ENCODE measurements at regions not wholly inside any gene's neighbourhood (a gene's known extent, or its start where the extent isn't known, plus 50 kb on each side); places are given as distances from the start of the nearest gene placed in this dataset.

DNA sequence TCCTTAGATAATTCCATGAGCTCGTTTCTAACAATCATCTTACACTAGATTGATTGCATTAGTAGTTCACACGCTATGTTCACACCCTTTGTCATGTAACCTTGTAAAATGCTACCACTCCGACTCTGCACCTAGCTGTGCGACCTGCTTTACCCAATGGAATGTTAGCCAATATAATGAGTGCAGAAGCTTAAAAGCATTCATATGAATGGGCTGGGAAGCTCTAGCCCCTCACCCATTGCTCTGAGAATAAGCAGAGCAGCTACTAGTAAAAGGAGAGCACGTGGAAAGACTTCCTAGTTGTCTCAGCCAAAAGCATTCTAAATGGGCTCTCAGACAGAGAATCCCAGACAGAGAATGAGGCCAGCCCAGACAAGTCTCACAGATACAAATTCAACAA is 410.6 kb upstream of the UBE2E2 start:
- Histone ChIP-seq H3K4me2 (ENCODE audit: low read length) (no peak overlapping the region), H3F3A (ENCODE audit: insufficient read depth, low read length) (no peaks in the 10 kb centered on the region), H3K79me2 (ENCODE audit: insufficient read depth, low read length) (no peaks in the 10 kb centered on the region), H3K4me3 (ENCODE audit: low read depth, low read length, poor library complexity, severe bottlenecking) (no peak overlapping the region), H3K9me2 (ENCODE audit: low read depth, low read length) (no peaks in the 10 kb centered on the region), H3K36me3 (ENCODE audit: insufficient read depth, low read length) (no peaks in the 10 kb centered on the region), H3K9ac (ENCODE audit: low read length) (no peak overlapping the region), H2AFZ (ENCODE audit: low read length) (no peak overlapping the region), H3K27me3 (ENCODE audit: insufficient read depth, low read length) (no peaks in the 10 kb centered on the region), H3K27ac (ENCODE audit: low read depth, low read length, poor library complexity, severe bottlenecking) (no peak overlapping the region), H3K9me3 (ENCODE audit: low read length) (no peaks in the 10 kb centered on the region), H3K4me1 (ENCODE audit: insufficient read depth, low read length, severe bottlenecking) (no peaks in the 10 kb centered on the region), H4K20me1 (ENCODE audit: insufficient read depth, low read length) (no peaks in the 10 kb centered on the region)
- TF ChIP-seq, protein P1, sequence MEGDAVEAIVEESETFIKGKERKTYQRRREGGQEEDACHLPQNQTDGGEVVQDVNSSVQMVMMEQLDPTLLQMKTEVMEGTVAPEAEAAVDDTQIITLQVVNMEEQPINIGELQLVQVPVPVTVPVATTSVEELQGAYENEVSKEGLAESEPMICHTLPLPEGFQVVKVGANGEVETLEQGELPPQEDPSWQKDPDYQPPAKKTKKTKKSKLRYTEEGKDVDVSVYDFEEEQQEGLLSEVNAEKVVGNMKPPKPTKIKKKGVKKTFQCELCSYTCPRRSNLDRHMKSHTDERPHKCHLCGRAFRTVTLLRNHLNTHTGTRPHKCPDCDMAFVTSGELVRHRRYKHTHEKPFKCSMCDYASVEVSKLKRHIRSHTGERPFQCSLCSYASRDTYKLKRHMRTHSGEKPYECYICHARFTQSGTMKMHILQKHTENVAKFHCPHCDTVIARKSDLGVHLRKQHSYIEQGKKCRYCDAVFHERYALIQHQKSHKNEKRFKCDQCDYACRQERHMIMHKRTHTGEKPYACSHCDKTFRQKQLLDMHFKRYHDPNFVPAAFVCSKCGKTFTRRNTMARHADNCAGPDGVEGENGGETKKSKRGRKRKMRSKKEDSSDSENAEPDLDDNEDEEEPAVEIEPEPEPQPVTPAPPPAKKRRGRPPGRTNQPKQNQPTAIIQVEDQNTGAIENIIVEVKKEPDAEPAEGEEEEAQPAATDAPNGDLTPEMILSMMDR (IDR thresholded peaks at IDR 0.05; ENCODE audit: low read length), result no peak
- TF ChIP-seq EZH2 (IDR thresholded peaks at IDR 0.05; ENCODE audit: borderline replicate concordance, low read length), result no peak

DNA sequence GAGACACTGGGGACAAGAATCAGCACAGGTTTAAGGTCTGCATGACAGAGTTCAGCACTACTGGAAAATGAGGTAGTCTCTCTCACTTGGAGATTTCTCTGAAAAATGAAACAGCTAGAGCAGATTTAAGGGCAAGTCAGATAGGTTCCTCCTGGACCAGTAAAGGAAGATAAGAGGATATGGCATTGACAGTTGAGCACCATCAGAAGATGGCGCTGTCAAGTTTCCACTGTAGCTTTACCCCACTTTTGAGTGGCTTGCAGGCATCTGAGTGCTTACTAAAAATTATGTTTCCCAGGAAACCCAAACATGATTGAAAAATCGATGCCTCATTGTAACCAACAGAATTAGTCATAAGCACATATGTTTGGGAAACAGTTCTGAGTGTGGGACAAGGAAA is 407.2 kb upstream of the UBE2E2 start:
- H3K9me3 ChIP-seq (ENCODE audit: low read length), result no peaks in the 10 kb centered on the region
- H3K27me3 ChIP-seq (ENCODE audit: insufficient read depth, low read length), result no peaks in the 10 kb centered on the region
- H3K4me1 ChIP-seq (ENCODE audit: insufficient read depth, low read length, severe bottlenecking), result no peaks in the 10 kb centered on the region
- H3K36me3 ChIP-seq (ENCODE audit: insufficient read depth, low read length), result no peaks in the 10 kb centered on the region
- no peaks in the 10 kb centered on the region for H3K9me2 ChIP-seq (ENCODE audit: low read depth, low read length)
- no peaks in the 10 kb centered on the region for H3F3A ChIP-seq (ENCODE audit: insufficient read depth, low read length)
- H3K9ac ChIP-seq (ENCODE audit: low read length), result no peak overlapping the region
- no peak overlapping the region for H3K4me2 ChIP-seq (ENCODE audit: low read length)
- H3K4me3 ChIP-seq (ENCODE audit: low read depth, low read length, poor library complexity, severe bottlenecking), result no peak overlapping the region
- no peak overlapping the region for H2AFZ ChIP-seq (ENCODE audit: low read length)
- TF ChIP-seq, protein P1 (IDR thresholded peaks at IDR 0.05; ENCODE audit: low read length), result no peak
- TF ChIP-seq EZH2 (IDR thresholded peaks at IDR 0.05; ENCODE audit: borderline replicate concordance, low read length), result no peak
- H4K20me1 ChIP-seq (ENCODE audit: insufficient read depth, low read length), result no peaks in the 10 kb centered on the region
- no peaks in the 10 kb centered on the region for H3K79me2 ChIP-seq (ENCODE audit: insufficient read depth, low read length)
- H3K27ac ChIP-seq (ENCODE audit: low read depth, low read length, poor library complexity, severe bottlenecking), result no peak overlapping the region

DNA sequence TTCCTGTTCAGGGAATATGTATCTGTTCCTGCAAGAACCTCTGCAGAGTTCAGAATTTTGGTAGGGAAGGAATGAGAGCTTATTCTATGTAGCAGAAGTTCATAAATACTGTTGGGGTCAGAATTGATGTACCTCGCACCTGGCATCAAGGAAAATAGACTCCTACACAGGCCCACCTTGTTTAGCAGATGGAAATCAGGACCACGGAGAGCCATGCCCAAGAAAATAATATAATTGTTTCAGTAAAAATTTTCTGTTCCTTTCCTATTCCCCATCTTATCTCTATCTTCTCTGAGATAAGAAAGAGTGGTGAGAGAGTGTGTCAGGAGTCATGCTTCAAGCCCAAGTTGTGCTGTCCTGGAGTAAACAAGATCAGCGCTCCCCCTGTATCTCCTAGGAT is 404.7 kb upstream of the UBE2E2 start:
- Histone ChIP-seq H3K79me2 (ENCODE audit: insufficient read depth, low read length) (no peaks in the 10 kb centered on the region), H3K4me2 (ENCODE audit: low read length) (no peak overlapping the region), H3K9me3 (ENCODE audit: low read length) (no peaks in the 10 kb centered on the region), H4K20me1 (ENCODE audit: insufficient read depth, low read length) (no peaks in the 10 kb centered on the region), H3K36me3 (ENCODE audit: insufficient read depth, low read length) (no peaks in the 10 kb centered on the region), H3F3A (ENCODE audit: insufficient read depth, low read length) (no peaks in the 10 kb centered on the region), H3K9ac (ENCODE audit: low read length) (no peak overlapping the region), H3K4me1 (ENCODE audit: insufficient read depth, low read length, severe bottlenecking) (no peaks in the 10 kb centered on the region), H3K27me3 (ENCODE audit: insufficient read depth, low read length) (no peaks in the 10 kb centered on the region), H3K4me3 (ENCODE audit: low read depth, low read length, poor library complexity, severe bottlenecking) (no peak overlapping the region), H3K9me2 (ENCODE audit: low read depth, low read length) (no peaks in the 10 kb centered on the region), H2AFZ (ENCODE audit: low read length) (no peak overlapping the region), H3K27ac (ENCODE audit: low read depth, low read length, poor library complexity, severe bottlenecking) (no peak overlapping the region)
- TF ChIP-seq EZH2 (IDR thresholded peaks at IDR 0.05; ENCODE audit: borderline replicate concordance, low read length), result no peak
- TF ChIP-seq, protein P1 (IDR thresholded peaks at IDR 0.05; ENCODE audit: low read length), result no peak
